HEK293 (cell line): ENCODE measurements at regions not wholly inside any gene's neighbourhood (a gene's known extent, or its start where the extent isn't known, plus 50 kb on each side); places are given as distances from the start of the nearest gene placed in this dataset.

Experiments
- CTCF ChIA-PET: fragments of 350-600 bp; formaldehyde crosslinking; extraction: SDS; loops from one replicate; lab custom pipeline; 2021; ENCODE audit warnings: antibody characterized with exemption; lab: Yijun Ruan, JAX
- POLR2A ChIA-PET: fragments of 300-600 bp; formaldehyde crosslinking; extraction: SDS; loops from one replicate; lab custom pipeline; 2020; ENCODE audit warnings: antibody characterized with exemption, inconsistent platforms; lab: Yijun Ruan, JAX
- H3K27ac ChIP-seq: fragments of 200-500 bp; sonication (Bioruptor generic); 2 replicates; pipeline ENCODE4 v1.5.1; 2014; ENCODE audit warnings: low read depth, low read length, control low read depth, inconsistent platforms; ENCODE audit errors: extremely low read depth
- H3K36me3 ChIP-seq, 2 experiments: fragments of 200-500 bp in 1 of 2; sonication (Bioruptor generic) in 1 of 2; 1 replicate in 1 of 2; 2 replicates in 1 of 2; pipeline ENCODE4 v1.5.1; 2014 to 2017; ENCODE audit warnings: inconsistent platforms in 2 of 2, low read length in 2 of 2; ENCODE audit not compliant: control insufficient read depth in 2 of 2, insufficient read depth in 1 of 2
- H3K4me1 ChIP-seq: fragments of 200-500 bp; sonication (Bioruptor generic); 2 replicates; pipeline ENCODE4 v1.5.1; 2014; ENCODE audit warnings: mild to moderate bottlenecking, low read length, inconsistent platforms; ENCODE audit not compliant: control insufficient read depth, insufficient read depth
- H3K4me3 ChIP-seq: 2 replicates; pipeline ENCODE4 v1.5.1; 2011; ENCODE audit warnings: low read depth, mild to moderate bottlenecking, control low read depth, low read length, moderate library complexity
- H3K9me3 ChIP-seq: fragments of 200-500 bp; sonication (Bioruptor generic); 2 replicates; pipeline ENCODE4 v1.5.1; 2014; ENCODE audit warnings: low read depth, low read length, inconsistent platforms; ENCODE audit not compliant: control insufficient read depth, insufficient read depth
- BCL11B ChIP-seq: fragments of 450-650 bp; formaldehyde crosslinking; IDR thresholded peaks from 2 replicates; pipeline ENCODE4 v1.5.1; 2016; ENCODE audit warnings: low read depth, missing biosample characterization, missing genetic modification characterization
- GFI1B ChIP-seq: fragments of 450-650 bp; formaldehyde crosslinking; IDR thresholded peaks from 2 replicates; pipeline ENCODE4 v1.5.1; 2016; ENCODE audit warnings: missing biosample characterization, missing genetic modification characterization
- KLF7 ChIP-seq: fragments of 450-650 bp; formaldehyde crosslinking; IDR thresholded peaks from 2 replicates; pipeline ENCODE4 v1.5.1; 2016; ENCODE audit warnings: missing biosample characterization, missing genetic modification characterization, borderline replicate concordance
- SALL2 ChIP-seq: fragments of 450-650 bp; formaldehyde crosslinking; IDR thresholded peaks from 2 replicates; pipeline ENCODE4 v1.5.0; 2017; ENCODE audit warnings: missing biosample characterization, mild to moderate bottlenecking, missing genetic modification characterization, borderline replicate concordance
- SP7 ChIP-seq: fragments of 450-650 bp; formaldehyde crosslinking; IDR thresholded peaks from 2 replicates; pipeline ENCODE4 v1.5.1; 2016; ENCODE audit warnings: missing biosample characterization, missing genetic modification characterization
- TCF7L2 ChIP-seq: IDR thresholded peaks from 2 replicates; pipeline ENCODE4 v1.6.1; 2011; ENCODE audit warnings: low read depth, mild to moderate bottlenecking, inconsistent platforms, low read length, moderate library complexity, borderline replicate concordance
- YY2 ChIP-seq: fragments of 450-650 bp; formaldehyde crosslinking; IDR thresholded peaks from 2 replicates; pipeline ENCODE4 v1.5.1; 2016; ENCODE audit warnings: missing biosample characterization, missing genetic modification characterization
- ZFHX2 ChIP-seq: fragments of 450-650 bp; formaldehyde crosslinking; conservative IDR thresholded peaks from 2 replicates; pipeline ENCODE4 v1.5.1; 2016; ENCODE audit warnings: missing biosample characterization, missing genetic modification characterization
- ZFP41 ChIP-seq: fragments of 450-650 bp; formaldehyde crosslinking; IDR thresholded peaks from 2 replicates; pipeline ENCODE4 v1.5.1; 2016; ENCODE audit warnings: missing biosample characterization, missing genetic modification characterization, borderline replicate concordance
- ZFP69B ChIP-seq: fragments of 450-650 bp; formaldehyde crosslinking; IDR thresholded peaks from 2 replicates; pipeline ENCODE4 v1.5.1; 2016; ENCODE audit warnings: missing biosample characterization, missing genetic modification characterization
- ZNF341 ChIP-seq: fragments of 450-650 bp; formaldehyde crosslinking; IDR thresholded peaks from 2 replicates; pipeline ENCODE4; 2016; ENCODE audit warnings: low read depth, missing biosample characterization, missing genetic modification characterization
- ZNF514 ChIP-seq: fragments of 450-650 bp; formaldehyde crosslinking; IDR thresholded peaks from 2 replicates; pipeline ENCODE4 v1.5.1; 2016; ENCODE audit warnings: missing biosample characterization, missing genetic modification characterization
- ZNF530 ChIP-seq: fragments of 450-650 bp; formaldehyde crosslinking; IDR thresholded peaks from 2 replicates; pipeline ENCODE4 v1.5.1; 2016; ENCODE audit warnings: low read depth, missing biosample characterization, missing genetic modification characterization
- ZNF544 ChIP-seq: fragments of 450-650 bp; formaldehyde crosslinking; IDR thresholded peaks from 2 replicates; pipeline ENCODE4 v1.5.0; 2017; ENCODE audit warnings: missing biosample characterization, missing genetic modification characterization
- ZNF555 ChIP-seq: fragments of 450-650 bp; formaldehyde crosslinking; conservative IDR thresholded peaks from 2 replicates; pipeline ENCODE4 v1.5.1; 2017; ENCODE audit warnings: missing biosample characterization, mild to moderate bottlenecking, missing genetic modification characterization, inconsistent platforms
- ZNF677 ChIP-seq: fragments of 450-650 bp; IDR thresholded peaks from 2 replicates; pipeline ENCODE4 v1.5.0; 2018; ENCODE audit warnings: missing biosample characterization, mild to moderate bottlenecking, missing genetic modification characterization, moderate library complexity
- TF ChIP-seq, protein P1 (sequence below): fragments of 450-650 bp; formaldehyde crosslinking; IDR thresholded peaks from 2 replicates; pipeline ENCODE4 v1.5.1; 2017; ENCODE audit warnings: missing biosample characterization, missing genetic modification characterization
- TF ChIP-seq, protein P2 (sequence below): fragments of 450-650 bp; formaldehyde crosslinking; IDR thresholded peaks from 2 replicates; pipeline ENCODE4 v1.5.1; 2016; ENCODE audit warnings: missing biosample characterization, missing genetic modification characterization, low read depth

DNA sequence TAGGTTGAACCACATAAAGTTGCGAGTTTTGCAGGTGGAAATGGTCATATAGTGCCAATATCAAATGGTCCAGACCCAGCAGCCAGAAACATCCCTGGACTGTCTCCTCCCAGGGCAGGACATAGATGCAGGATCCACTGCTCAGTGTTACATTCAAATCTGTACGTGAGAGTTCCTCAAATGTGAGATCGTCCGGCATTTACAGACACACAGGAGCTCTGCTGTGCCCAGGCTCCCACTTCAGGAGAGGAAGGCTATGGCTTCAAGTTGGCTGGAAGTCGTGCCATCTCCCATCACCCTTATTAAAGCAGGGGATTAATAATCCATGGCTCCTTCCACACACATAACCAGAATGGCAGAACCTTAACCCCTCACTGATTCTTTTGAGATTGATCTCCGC lies 688.2 kb upstream of the HS6ST1 start:
- ChIA-PET POLR2A (no interaction called here), CTCF (interaction anchor here (0.6 kb wide), 1 partner anchor 373 kb away, joined by 4 read pairs; no protein-coding TSS in a partner anchor)
- Histone ChIP-seq H3K4me1 (no peaks in the 10 kb centered on the region), H3K9me3 (no peaks in the 10 kb centered on the region), H3K4me3 (no peak overlapping the region), H3K27ac (no peak overlapping the region), H3K36me3 (no peaks in the 10 kb centered on the region)
- no peak for TF ChIP-seq ZFHX2 (tag by site-specific recombination)

DNA sequence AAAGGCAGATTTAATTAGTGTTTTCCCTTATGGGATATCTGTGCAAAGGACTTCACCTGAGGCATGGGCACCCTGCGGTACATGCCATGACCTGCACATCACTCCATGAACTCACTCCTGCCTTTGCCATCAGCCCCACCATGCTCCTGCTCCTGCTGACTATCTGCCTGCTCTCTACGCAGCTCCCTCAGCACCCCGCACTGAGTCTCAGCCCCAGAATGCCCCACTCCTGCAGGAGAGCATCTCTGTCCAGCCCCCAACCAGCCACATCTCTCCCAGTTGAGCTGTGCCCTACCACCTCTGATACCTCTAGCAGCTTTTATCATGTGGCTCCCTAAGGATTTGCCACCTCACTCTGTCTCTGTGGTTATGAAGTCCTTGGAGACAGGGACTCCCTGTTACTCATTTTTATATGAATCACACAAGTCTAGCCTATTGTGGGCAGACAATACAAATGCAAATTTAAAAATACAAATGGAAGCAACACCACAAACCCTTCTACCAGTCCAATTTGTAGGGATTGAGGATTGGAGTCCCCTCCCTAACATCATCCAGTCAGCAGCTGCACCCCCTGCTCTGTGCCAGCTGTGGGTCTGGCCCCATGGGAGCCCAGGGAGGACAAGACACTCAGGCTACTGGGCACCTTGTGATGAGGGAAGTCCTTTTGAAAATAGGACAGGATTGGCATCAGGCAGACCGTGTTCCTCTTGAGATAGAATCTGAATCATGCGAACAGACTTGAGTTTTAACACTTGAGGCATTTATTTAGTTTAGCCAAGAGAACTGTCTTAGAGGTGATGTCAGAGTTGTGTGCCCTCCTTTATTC lies 689.6 kb upstream of the HS6ST1 start:
- H3K27ac ChIP-seq: no peak overlapping the region
- ChIA-PET CTCF (no interaction called here), POLR2A (no interaction called here)
- no peaks in the 10 kb centered on the region for H3K9me3 ChIP-seq
- H3K4me1 ChIP-seq: no peaks in the 10 kb centered on the region
- H3K4me3 ChIP-seq: no peak overlapping the region
- TF ChIP-seq TCF7L2: no peak
- no peak for TF ChIP-seq ZFP69B
- TF ChIP-seq ZNF341 (tag by site-specific recombination): no peak
- no peak for TF ChIP-seq ZNF677 (tag by site-specific recombination)
- no peak for TF ChIP-seq ZNF544
- no peak for TF ChIP-seq ZNF514 (tag by site-specific recombination)
- TF ChIP-seq KLF7 (tag by site-specific recombination): no peak
- no peak for TF ChIP-seq SP7 (tag by site-specific recombination)
- TF ChIP-seq SALL2: no peak
- TF ChIP-seq, protein P1, sequence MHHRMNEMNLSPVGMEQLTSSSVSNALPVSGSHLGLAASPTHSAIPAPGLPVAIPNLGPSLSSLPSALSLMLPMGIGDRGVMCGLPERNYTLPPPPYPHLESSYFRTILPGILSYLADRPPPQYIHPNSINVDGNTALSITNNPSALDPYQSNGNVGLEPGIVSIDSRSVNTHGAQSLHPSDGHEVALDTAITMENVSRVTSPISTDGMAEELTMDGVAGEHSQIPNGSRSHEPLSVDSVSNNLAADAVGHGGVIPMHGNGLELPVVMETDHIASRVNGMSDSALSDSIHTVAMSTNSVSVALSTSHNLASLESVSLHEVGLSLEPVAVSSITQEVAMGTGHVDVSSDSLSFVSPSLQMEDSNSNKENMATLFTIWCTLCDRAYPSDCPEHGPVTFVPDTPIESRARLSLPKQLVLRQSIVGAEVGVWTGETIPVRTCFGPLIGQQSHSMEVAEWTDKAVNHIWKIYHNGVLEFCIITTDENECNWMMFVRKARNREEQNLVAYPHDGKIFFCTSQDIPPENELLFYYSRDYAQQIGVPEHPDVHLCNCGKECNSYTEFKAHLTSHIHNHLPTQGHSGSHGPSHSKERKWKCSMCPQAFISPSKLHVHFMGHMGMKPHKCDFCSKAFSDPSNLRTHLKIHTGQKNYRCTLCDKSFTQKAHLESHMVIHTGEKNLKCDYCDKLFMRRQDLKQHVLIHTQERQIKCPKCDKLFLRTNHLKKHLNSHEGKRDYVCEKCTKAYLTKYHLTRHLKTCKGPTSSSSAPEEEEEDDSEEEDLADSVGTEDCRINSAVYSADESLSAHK (tag by site-specific recombination): no peak
- TF ChIP-seq YY2 (tag by site-specific recombination): no peak
- TF ChIP-seq ZNF530 (tag by site-specific recombination): no peak
- no peak for TF ChIP-seq ZFP41
- no peak for TF ChIP-seq GFI1B (tag by site-specific recombination)
- TF ChIP-seq ZNF555 (tag by site-specific recombination): no peak
- TF ChIP-seq, protein P2, sequence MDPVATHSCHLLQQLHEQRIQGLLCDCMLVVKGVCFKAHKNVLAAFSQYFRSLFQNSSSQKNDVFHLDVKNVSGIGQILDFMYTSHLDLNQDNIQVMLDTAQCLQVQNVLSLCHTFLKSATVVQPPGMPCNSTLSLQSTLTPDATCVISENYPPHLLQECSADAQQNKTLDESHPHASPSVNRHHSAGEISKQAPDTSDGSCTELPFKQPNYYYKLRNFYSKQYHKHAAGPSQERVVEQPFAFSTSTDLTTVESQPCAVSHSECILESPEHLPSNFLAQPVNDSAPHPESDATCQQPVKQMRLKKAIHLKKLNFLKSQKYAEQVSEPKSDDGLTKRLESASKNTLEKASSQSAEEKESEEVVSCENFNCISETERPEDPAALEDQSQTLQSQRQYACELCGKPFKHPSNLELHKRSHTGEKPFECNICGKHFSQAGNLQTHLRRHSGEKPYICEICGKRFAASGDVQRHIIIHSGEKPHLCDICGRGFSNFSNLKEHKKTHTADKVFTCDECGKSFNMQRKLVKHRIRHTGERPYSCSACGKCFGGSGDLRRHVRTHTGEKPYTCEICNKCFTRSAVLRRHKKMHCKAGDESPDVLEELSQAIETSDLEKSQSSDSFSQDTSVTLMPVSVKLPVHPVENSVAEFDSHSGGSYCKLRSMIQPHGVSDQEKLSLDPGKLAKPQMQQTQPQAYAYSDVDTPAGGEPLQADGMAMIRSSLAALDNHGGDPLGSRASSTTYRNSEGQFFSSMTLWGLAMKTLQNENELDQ: no peak
- no peaks in the 10 kb centered on the region for H3K36me3 ChIP-seq

DNA sequence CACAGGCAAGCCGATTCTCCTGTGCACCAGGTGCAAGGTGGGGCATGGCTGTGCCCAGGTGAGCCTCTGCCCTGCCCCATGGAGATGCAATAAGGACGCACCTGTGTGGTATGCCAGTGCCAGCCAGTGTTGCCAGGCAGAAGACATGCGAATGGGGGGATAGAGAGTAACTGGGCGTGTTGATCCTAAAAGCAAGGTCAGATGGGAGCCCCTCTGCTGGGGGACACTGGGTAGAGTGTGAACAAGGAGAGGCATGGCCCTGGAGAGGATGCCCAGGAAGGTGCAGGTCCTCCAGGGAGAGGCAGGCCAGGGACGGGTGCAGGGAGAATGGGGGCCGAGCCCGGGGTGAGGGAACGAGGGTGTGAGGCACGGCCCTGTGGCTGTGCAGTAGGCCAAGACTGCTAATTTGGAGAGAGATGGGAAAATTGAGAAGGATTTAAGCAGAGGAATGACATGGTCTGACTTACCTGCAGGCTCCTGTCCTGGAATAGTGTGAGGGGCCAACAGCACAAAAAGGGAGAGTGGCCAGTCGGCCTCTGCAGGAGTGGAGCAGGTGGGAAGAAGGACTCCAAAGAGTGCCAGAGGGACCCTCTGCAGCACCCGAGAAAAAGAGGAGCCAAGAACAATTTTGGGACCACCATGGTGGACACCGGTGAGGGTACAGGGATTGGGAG lies 690.4 kb upstream of the HS6ST1 start:
- no peak overlapping the region for H3K4me3 ChIP-seq
- POLR2A ChIA-PET: no interaction called here
- TF ChIP-seq BCL11B (tag by site-specific recombination): no peak
- TF ChIP-seq, all 188 proteins: peak for 0

More for the DNA sequence above, 690.4 kb upstream of the HS6ST1 start:
- CTCF ChIA-PET: no interaction called here
- H3K4me1 ChIP-seq: no peaks in the 10 kb centered on the region
- no peaks in the 10 kb centered on the region for H3K36me3 ChIP-seq
- H3K9me3 ChIP-seq: no peaks in the 10 kb centered on the region
- H3K27ac ChIP-seq: no peak overlapping the region
